AG10803 (cell line): ENCODE measurements at regions not wholly inside any gene's neighbourhood (a gene's known extent, or its start where the extent isn't known, plus 50 kb on each side); places are given as distances from the start of the nearest gene placed in this dataset.

ENCODE experiments used
- DNase-seq: peaks from one replicate; pipeline ENCODE4 v3.0.0; 2010; ENCODE audit warnings: low read depth
- H3K4me3 ChIP-seq: 2 replicates; pipeline ENCODE4 v1.5.1; 2011; ENCODE audit warnings: mild to moderate bottlenecking, low read length, control low read depth
- CTCF ChIP-seq: conservative IDR thresholded peaks from 2 replicates; pipeline ENCODE4 v1.5.1; 2011; ENCODE audit warnings: mild to moderate bottlenecking, low read length, control low read depth, inconsistent platforms

GRCh38 chr10:62894156-62894555, 78.0 kb upstream of the EGR2 start:
- H3K4me3 ChIP-seq, result no peak overlapping the region
- DNase-seq, result no peak
- TF ChIP-seq CTCF, result no peak

DNA sequence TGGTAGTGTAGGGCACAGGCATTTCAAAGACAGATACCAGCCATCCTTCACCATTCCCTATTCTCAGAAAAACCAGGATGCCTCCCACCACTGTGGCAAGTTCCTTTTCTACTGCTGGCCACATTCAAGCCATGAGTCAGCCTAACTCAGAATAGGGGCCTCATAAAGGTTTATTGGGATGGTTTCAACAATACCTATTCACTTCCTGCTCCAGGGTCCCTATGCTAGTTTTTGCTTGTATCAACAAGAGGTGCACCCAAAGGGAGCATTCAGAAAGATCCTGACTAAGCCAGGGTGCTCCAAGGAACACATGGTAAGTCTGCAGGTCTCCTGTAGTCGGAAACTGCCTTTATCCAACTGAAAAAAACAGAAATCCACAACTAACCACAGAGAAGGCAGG, 76.9 kb upstream of the EGR2 start:
- TF ChIP-seq CTCF, result no peak
- H3K4me3 ChIP-seq, result no peak overlapping the region
- no peak for DNase-seq

DNA sequence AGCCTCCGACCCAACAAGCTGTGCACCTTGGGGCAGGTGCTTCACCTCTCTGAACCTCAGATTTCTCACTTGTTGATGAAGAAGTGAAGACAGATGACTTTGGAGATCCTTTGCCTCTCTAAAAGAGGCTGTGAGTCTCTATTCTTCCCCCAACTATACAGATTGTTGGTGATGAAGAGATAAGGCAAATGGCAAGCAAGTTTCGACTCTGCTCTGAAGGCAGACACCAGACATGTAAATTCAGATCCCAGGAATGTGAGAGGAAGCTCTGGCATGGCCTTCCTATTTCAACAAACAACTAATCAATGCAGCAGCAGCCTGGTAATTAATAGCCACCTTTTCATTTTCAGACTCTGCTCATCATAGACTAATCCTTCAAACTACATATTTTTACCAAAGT, 74.2 kb upstream of the EGR2 start:
- no peak for DNase-seq
- no peak overlapping the region for H3K4me3 ChIP-seq
- TF ChIP-seq CTCF, result no peak

- TF ChIP-seq CTCF, result no peak
- H3K4me3 ChIP-seq, result no peak overlapping the region
- DNase-seq, result no peak
These were observed 71.5 kb upstream of the EGR2 start for GRCh38 chr10:62887642-62888041.

GRCh38 chr10:62885684-62886461, 69.7 kb upstream of the EGR2 start:
- DNase-seq, result peak; percentile 33
- no peak for TF ChIP-seq CTCF
- H3K4me3 ChIP-seq, result no peak overlapping the region

DNA sequence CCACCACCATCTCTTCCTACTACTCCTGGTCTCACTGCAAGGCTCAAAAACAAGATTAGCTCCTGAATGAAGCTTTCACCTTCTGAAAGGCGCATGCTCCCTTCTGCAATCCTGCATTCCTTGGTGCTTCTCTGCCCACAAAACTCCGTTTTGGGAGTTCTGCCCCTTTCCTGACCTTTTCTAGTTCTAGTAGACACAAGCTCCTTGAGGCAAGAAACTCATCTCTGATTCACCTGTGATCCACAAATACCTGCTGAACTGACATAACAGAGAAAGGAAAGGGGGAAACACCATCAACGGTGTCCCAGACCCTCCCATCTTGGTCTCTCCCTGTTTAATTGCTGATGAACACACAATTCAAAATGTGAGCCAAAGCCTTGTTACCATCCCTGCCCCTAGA, 64.0 kb upstream of the EGR2 start:
- no peak for TF ChIP-seq CTCF
- H3K4me3 ChIP-seq, result no peak overlapping the region
- DNase-seq, result no peak

- no peak overlapping the region for H3K4me3 ChIP-seq
- no peak for DNase-seq
- TF ChIP-seq CTCF, result no peak
These were observed 57.7 kb upstream of the EGR2 start for GRCh38 chr10:62873866-62874265.
